PC-3 (cell line): ENCODE measurements at regions not wholly inside any gene's neighbourhood (a gene's known extent, or its start where the extent isn't known, plus 50 kb on each side); places are given as distances from the start of the nearest gene placed in this dataset.

Experiments used
- ATAC-seq: fragments of 200-7000 bp; cut with Tn5 transposase; 2 replicates; pipeline ENCODE4 v1.9.1; 2020; ENCODE audit warnings: mild to moderate bottlenecking, moderate library complexity
- BruUV-seq: library from RNA; stranded (reverse); fragments of 400-500 nt; replicated peaks from 2 replicates; lab custom pipeline; 2021; lab: Mats Ljungman, UMichigan
- CTCF ChIA-PET: fragments of 300-600 bp; sonication (Branson Sonifier 250); formaldehyde crosslinking; loops from one replicate; lab custom pipeline; 2022; ENCODE audit warnings: antibody characterized with exemption; lab: Charles Lee
- POLR2A ChIA-PET: fragments of 300-600 bp; sonication (Branson Sonifier 250); formaldehyde crosslinking; loops from one replicate; lab custom pipeline; 2022; ENCODE audit warnings: antibody characterized with exemption; ENCODE audit not compliant: unreplicated experiment; lab: Charles Lee
- DNase-seq: peaks from one replicate; pipeline ENCODE4 v3.0.0-alpha.2; 2015
- H2AFZ ChIP-seq: fragments of 300-600 bp; sonication (generic); 2 replicates; pipeline ENCODE4 v1.6.0; 2016; ENCODE audit warnings: antibody characterized with exemption, low read length
- H3F3A ChIP-seq: fragments of 300-600 bp; sonication (generic); one replicate; pipeline ENCODE4 v1.6.0; 2017; ENCODE audit warnings: antibody characterized with exemption, low read length, control low read depth, mild to moderate bottlenecking; ENCODE audit not compliant: unreplicated experiment
- H3K27ac ChIP-seq: fragments of 300-600 bp; sonication (generic); 2 replicates; pipeline ENCODE4 v1.5.1; 2016; ENCODE audit warnings: mild to moderate bottlenecking, low read length
- H3K27me3 ChIP-seq: fragments of 300-600 bp; sonication (generic); 2 replicates; pipeline ENCODE4 v1.6.1; 2016; ENCODE audit warnings: low read length, mixed read lengths
- H3K36me3 ChIP-seq: fragments of 300-600 bp; sonication (generic); 2 replicates; pipeline ENCODE4 v1.6.1; 2016; ENCODE audit warnings: low read depth, mixed run types, low read length, mixed read lengths
- H3K4me1 ChIP-seq: fragments of 300-600 bp; sonication (generic); 2 replicates; pipeline ENCODE4 v1.5.1; 2016; ENCODE audit warnings: low read length; ENCODE audit not compliant: insufficient read depth
- H3K4me2 ChIP-seq: fragments of 300-600 bp; sonication (generic); 2 replicates; pipeline ENCODE4 v1.6.0; 2016; ENCODE audit warnings: low read length
- H3K4me3 ChIP-seq: fragments of 300-600 bp; sonication (generic); 2 replicates; pipeline ENCODE4 v1.5.1; 2016; ENCODE audit warnings: mild to moderate bottlenecking, low read length, mixed read lengths
- H3K79me2 ChIP-seq: fragments of 300-600 bp; sonication (generic); 2 replicates; pipeline ENCODE4 v1.6.1; 2017; ENCODE audit warnings: low read length, mixed read lengths
- H3K9ac ChIP-seq: fragments of 300-600 bp; sonication (generic); 2 replicates; pipeline ENCODE4 v1.6.0; 2016; ENCODE audit warnings: mild to moderate bottlenecking, low read length
- H3K9me2 ChIP-seq: fragments of 300-600 bp; sonication (generic); replicated peaks from 2 replicates; pipeline ENCODE4 v1.6.1; 2016; ENCODE audit warnings: mixed run types, low read length, mixed read lengths
- H3K9me3 ChIP-seq: fragments of 300-600 bp; sonication (generic); 2 replicates; pipeline ENCODE4 v1.6.1; 2016; ENCODE audit warnings: low read length, mixed read lengths
- H4K20me1 ChIP-seq: fragments of 300-600 bp; sonication (generic); 2 replicates; pipeline ENCODE4 v1.6.1; 2016; ENCODE audit warnings: low read length, mixed read lengths
- EZH2 ChIP-seq: fragments of 300-600 bp; sonication (generic); IDR thresholded peaks from one replicate; pipeline ENCODE4 v1.6.1; 2017; ENCODE audit warnings: antibody characterized with exemption, mild to moderate bottlenecking, low read length; ENCODE audit not compliant: unreplicated experiment
- EZH2phosphoT487 ChIP-seq: fragments of 300-600 bp; sonication (generic); IDR thresholded peaks from 2 replicates; pipeline ENCODE4 v1.6.1; 2018; ENCODE audit warnings: mild to moderate bottlenecking, antibody characterized with exemption, low read length, borderline replicate concordance
- intact Hi-C: fragments of 100-400 bp; cut with micrococcal nuclease; formaldehyde crosslinking; loops from 2 replicates; pipeline ENCODE4 v1.9.0; 2023
- TF ChIP-seq, protein P1 (sequence below): fragments of 300-600 bp; sonication (generic); conservative IDR thresholded peaks from 2 replicates; pipeline ENCODE4 v1.5.1; 2017; ENCODE audit warnings: antibody characterized with exemption, low read depth, mild to moderate bottlenecking, low read length

DNA sequence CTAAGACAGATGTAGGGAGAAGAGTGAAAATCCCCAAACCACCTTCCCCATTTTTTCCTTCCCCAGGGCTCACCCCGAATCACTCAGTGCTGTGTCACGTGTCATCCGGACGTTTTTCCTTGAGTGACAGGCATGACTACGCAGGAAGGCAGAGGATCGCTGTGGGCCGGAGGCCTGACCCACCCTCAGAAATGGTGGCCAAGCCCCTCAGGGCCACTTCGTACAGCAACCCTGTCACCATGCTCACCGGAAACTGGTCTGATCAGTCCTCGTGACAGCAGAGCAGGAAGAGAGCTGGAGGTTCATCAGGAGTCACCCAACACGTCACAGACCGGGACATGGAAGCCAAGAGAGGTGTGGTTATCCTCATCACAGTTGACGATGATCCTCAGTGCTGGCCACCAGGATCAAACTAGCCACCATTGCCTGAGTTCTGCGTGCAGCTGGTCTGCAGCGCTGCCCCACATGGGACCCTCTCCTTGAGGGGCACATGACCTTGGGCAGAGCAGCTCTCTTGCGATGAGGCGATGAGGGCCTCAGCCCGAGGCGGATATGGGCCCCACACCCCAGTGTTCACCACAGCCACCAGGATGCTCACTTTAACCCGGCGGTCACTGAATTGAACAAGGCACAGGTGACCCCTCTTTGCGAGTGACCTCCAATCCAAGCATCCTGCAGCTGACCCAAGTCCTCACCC lies 99.3 kb upstream of the INSIG1 start:
- Histone ChIP-seq H3K9me2 (no peaks in the 10 kb centered on the region), H3K9ac (no peak overlapping the region; the same call in 1 of the 2 replicates), H3K79me2 (no peaks in the 10 kb centered on the region), H3K27ac (no peak overlapping the region), H3K4me3 (no peak overlapping the region), H3K4me1 (peaks cover 8% of the 10 kb centered on the region; the same call in 1 of the 2 replicates), H3F3A (no peaks in the 10 kb centered on the region), H3K36me3 (no peaks in the 10 kb centered on the region), H3K27me3 (no peaks in the 10 kb centered on the region), H4K20me1 (no peaks in the 10 kb centered on the region), H3K9me3 (0 out of 2 replicates have a peak, but pooled peaks cover 4% of the 10 kb centered on the region), H2AFZ (no peak overlapping the region), H3K4me2 (no peak overlapping the region)
- no TSS peak for BruUV-seq
- ATAC-seq, result no peak
- ChIA-PET POLR2A (interaction anchor here (0.6 kb wide), 1 partner anchor 99 kb away, joined by 9 read pairs; the partner anchor contains the start of gene INSIG1), CTCF (no interaction called here)
- no peak for DNase-seq
- intact Hi-C loops, result no loop called here
- TF ChIP-seq EZH2 (no peak), EZH2phosphoT487 (no peak)
- TF ChIP-seq, protein P1, sequence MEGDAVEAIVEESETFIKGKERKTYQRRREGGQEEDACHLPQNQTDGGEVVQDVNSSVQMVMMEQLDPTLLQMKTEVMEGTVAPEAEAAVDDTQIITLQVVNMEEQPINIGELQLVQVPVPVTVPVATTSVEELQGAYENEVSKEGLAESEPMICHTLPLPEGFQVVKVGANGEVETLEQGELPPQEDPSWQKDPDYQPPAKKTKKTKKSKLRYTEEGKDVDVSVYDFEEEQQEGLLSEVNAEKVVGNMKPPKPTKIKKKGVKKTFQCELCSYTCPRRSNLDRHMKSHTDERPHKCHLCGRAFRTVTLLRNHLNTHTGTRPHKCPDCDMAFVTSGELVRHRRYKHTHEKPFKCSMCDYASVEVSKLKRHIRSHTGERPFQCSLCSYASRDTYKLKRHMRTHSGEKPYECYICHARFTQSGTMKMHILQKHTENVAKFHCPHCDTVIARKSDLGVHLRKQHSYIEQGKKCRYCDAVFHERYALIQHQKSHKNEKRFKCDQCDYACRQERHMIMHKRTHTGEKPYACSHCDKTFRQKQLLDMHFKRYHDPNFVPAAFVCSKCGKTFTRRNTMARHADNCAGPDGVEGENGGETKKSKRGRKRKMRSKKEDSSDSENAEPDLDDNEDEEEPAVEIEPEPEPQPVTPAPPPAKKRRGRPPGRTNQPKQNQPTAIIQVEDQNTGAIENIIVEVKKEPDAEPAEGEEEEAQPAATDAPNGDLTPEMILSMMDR, result no peak

DNA sequence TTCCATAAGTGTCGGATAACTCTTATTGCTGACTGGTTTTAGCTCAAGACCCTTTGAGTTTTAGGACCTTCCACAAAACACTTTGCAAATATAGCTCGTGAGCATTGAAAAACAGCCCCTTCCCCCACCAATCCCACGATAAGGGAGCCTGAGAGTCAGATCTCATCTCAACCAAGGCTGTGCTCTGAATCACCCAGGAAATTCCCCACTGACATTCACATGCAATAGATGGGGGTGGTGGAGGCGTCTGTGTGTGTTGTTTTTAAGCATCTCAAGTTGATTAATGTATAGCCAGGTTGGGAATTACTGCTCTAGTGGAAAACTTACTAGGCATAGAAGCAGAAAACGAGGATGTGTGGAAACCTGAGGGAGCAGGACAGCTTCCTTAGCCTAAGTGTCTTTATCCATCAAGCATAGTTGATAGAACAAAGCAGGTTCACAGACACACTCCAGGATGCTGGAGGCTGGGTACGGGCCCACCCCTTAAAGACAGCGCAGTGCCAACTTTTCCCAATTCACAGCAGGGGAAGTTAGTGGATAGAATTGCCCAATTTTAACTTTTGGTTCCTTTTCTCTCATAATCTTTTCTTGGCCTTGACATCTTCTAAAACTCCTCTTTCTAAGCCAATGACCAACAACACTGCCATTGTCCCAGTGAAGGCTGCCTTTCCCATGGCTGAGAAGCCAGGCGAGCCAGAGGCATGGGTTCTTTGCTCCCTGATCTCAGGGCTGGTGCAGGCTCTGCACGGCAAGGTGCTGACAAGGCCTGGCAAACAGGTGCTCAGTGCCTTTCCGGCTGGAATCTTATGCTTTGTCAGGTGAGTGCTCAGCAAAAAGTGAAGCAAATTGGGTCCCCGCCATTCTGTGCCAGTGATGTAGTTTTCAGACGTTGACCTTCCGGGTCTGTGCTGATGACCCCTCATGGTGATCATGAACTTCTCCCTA lies 98.5 kb upstream of the INSIG1 start:
- Histone ChIP-seq H3F3A (no peaks in the 10 kb centered on the region), H3K9me2 (no peaks in the 10 kb centered on the region), H3K79me2 (no peaks in the 10 kb centered on the region), H2AFZ (no peak overlapping the region), H3K9ac (peak overlapping the region; percentile 14; the same call in 1 of the 2 replicates), H3K4me3 (no peak overlapping the region), H3K36me3 (no peaks in the 10 kb centered on the region), H3K27me3 (no peaks in the 10 kb centered on the region), H3K4me2 (no peak overlapping the region), H3K9me3 (0 out of 2 replicates have a peak, but pooled peaks cover 4% of the 10 kb centered on the region), H3K4me1 (peaks cover 8% of the 10 kb centered on the region; the same call in 1 of the 2 replicates), H3K27ac (peak overlapping the region; percentile 33; the same call in 1 of the 2 replicates), H4K20me1 (no peaks in the 10 kb centered on the region)
- intact Hi-C loops, result no loop called here
- ATAC-seq, result no peak; the same call in 1 of the 2 replicates
- ChIA-PET POLR2A (interaction anchor here (0.6 kb wide), 1 partner anchor 98 kb away, joined by 9 read pairs; the partner anchor contains the start of gene INSIG1), CTCF (no interaction called here)
- TF ChIP-seq, protein P1, result no peak
- no TSS peak for BruUV-seq
- DNase-seq, result no peak
